ENCODE measurements at regions not wholly inside any gene's neighbourhood (a gene's known extent, or its start where the extent isn't known, plus 50 kb on each side); places are given as distances from the start of the nearest gene placed in this dataset.

- Histone ChIP-seq H3K36me3 (ENCODE audit: control insufficient read depth in 2 of 2, extremely low read depth in 1 of 2, insufficient read depth in 2 of 2, low read length in 2 of 2) (no peaks in the 10 kb centered on the region), H3K27me3 (ENCODE audit: control insufficient read depth, extremely low read depth, insufficient read depth, low read length) (no peaks in the 10 kb centered on the region), H3K9me1 (ENCODE audit: control insufficient read depth, extremely low read depth, insufficient read depth, low read length) (no peaks in the 10 kb centered on the region), H3K9me3 (ENCODE audit: control insufficient read depth, low read depth, low read length) (no peaks in the 10 kb centered on the region), H3K27ac (ENCODE audit: control insufficient read depth, insufficient read depth, low read length) (no peak overlapping the region), H4K20me1 (ENCODE audit: control insufficient read depth, extremely low read depth, insufficient read depth, low read length) (no peaks in the 10 kb centered on the region), H3K4me2 (ENCODE audit: control insufficient read depth, extremely low read depth, insufficient read depth, low read depth, low read length) (no peak overlapping the region), H2AFZ (ENCODE audit: control insufficient read depth, low read length) (no peak overlapping the region), H3K79me2 (ENCODE audit: control insufficient read depth, insufficient read depth, low read length) (no peaks in the 10 kb centered on the region), H3K4me3 (ENCODE audit: control insufficient read depth in 2 of 3, extremely low read depth in 1 of 3, insufficient read depth in 2 of 3, low read depth in 1 of 3, low read length in 3 of 3) (no peak overlapping the region), H3K9ac (ENCODE audit: control insufficient read depth, extremely low read depth, insufficient read depth, low read length) (no peak overlapping the region), H3K4me1 (ENCODE audit: control insufficient read depth, extremely low read depth, insufficient read depth, low read length) (no peaks in the 10 kb centered on the region)
- DNase-seq (ENCODE audit: low read depth, low spot score) (no peak), FAIRE-seq (no peak)
- no peak for TF ChIP-seq EZH2 (IDR thresholded peaks at IDR 0.05; ENCODE audit: low read length)
- TF ChIP-seq CTCF (optimal IDR thresholded peaks at IDR 0.05 in 1 of 3, IDR thresholded peaks at IDR 0.05 in 1 of 3, conservative IDR thresholded peaks at IDR 0.05 in 1 of 3; ENCODE audit: extremely low read depth in 1 of 3, insufficient read depth in 2 of 3, low read length in 3 of 3), result no peak
- dilution Hi-C loops (cut with MboI; ENCODE audit: extremely low pct_ligation_motif_present, low sequenced_read_pairs), result no loop called here
These were observed 317.9 kb upstream of the ZNF32 start for GRCh38 chr10:43966571-43966965.

DNA sequence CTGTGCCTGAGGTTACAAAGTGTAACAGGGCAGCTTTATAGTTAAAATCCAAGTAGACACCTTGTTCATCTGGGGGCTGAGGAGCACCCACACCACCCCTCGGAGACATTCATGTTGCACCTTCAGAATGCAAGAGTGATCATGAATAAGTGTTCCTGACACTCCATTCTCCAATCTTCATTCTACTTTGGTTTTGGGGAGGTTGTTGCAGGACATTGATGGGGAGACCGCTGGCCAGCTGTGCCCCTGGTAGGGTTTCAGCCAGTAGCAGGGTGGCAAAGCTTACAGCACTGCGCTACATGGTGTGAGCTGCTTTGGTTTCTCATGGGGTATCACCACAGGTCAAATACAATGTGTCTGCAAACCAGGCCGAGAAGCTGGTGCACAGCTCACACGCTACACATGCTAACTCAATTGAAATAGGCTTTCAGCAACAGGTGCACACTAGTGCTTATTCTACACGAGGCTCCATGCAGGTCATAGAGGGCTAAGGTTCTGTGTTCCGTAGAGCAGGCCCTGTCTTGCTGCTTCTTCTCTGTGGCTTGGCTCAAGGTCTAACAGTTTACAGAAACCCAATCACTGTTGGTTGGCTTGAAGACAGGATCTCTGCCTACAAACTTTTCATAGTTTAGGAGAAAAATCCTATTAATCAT lies 317.4 kb upstream of the ZNF32 start:
- Histone ChIP-seq H3K79me2 (ENCODE audit: control insufficient read depth, insufficient read depth, low read length) (no peaks in the 10 kb centered on the region), H2AFZ (ENCODE audit: control insufficient read depth, low read length) (no peak overlapping the region), H3K27me3 (ENCODE audit: control insufficient read depth, extremely low read depth, insufficient read depth, low read length) (no peaks in the 10 kb centered on the region), H3K27ac (ENCODE audit: control insufficient read depth, insufficient read depth, low read length) (no peak overlapping the region), H3K4me2 (ENCODE audit: control insufficient read depth, extremely low read depth, insufficient read depth, low read depth, low read length) (no peak overlapping the region), H3K9ac (ENCODE audit: control insufficient read depth, extremely low read depth, insufficient read depth, low read length) (no peak overlapping the region), H3K4me1 (ENCODE audit: control insufficient read depth, extremely low read depth, insufficient read depth, low read length) (no peaks in the 10 kb centered on the region), H4K20me1 (ENCODE audit: control insufficient read depth, extremely low read depth, insufficient read depth, low read length) (no peaks in the 10 kb centered on the region), H3K4me3 (ENCODE audit: control insufficient read depth in 2 of 3, extremely low read depth in 1 of 3, insufficient read depth in 2 of 3, low read depth in 1 of 3, low read length in 3 of 3) (no peak overlapping the region), H3K9me3 (ENCODE audit: control insufficient read depth, low read depth, low read length) (no peaks in the 10 kb centered on the region), H3K36me3 (ENCODE audit: control insufficient read depth in 2 of 2, extremely low read depth in 1 of 2, insufficient read depth in 2 of 2, low read length in 2 of 2) (no peaks in the 10 kb centered on the region), H3K9me1 (ENCODE audit: control insufficient read depth, extremely low read depth, insufficient read depth, low read length) (no peaks in the 10 kb centered on the region)
- TF ChIP-seq CTCF (optimal IDR thresholded peaks at IDR 0.05 in 1 of 3, IDR thresholded peaks at IDR 0.05 in 1 of 3, conservative IDR thresholded peaks at IDR 0.05 in 1 of 3; ENCODE audit: extremely low read depth in 1 of 3, insufficient read depth in 2 of 3, low read length in 3 of 3) (no peak), EZH2 (IDR thresholded peaks at IDR 0.05; ENCODE audit: low read length) (no peak)
- no peak for DNase-seq (ENCODE audit: low read depth, low spot score)
- no peak for FAIRE-seq
- dilution Hi-C loops (cut with MboI; ENCODE audit: extremely low pct_ligation_motif_present, low sequenced_read_pairs), result no loop called here
